GM12878 (cell line): ENCODE measurements at regions not wholly inside any gene's neighbourhood (a gene's known extent, or its start where the extent isn't known, plus 50 kb on each side); places are given as distances from the start of the nearest gene placed in this dataset.

ENCODE experiments used
- ASH2L ChIP-seq: fragments of 300-600, 200-600 bp; sonication (generic); IDR thresholded peaks from 2 replicates; pipeline ENCODE4 v1.6.1; 2017; ENCODE audit warnings: low read depth, mild to moderate bottlenecking, borderline replicate concordance
- BCLAF1 ChIP-seq: fragments of 450-650 bp; IDR thresholded peaks from 2 replicates; pipeline ENCODE4 v1.6.1; 2017; ENCODE audit warnings: antibody characterized with exemption, mild to moderate bottlenecking, moderate library complexity
- CHD4 ChIP-seq: fragments of 200-600 bp; sonication (generic); IDR thresholded peaks from 2 replicates; pipeline ENCODE4 v1.6.1; 2016; ENCODE audit warnings: mild to moderate bottlenecking
- CTCF ChIP-seq, 3 experiments: IDR thresholded peaks in 2 of 3; conservative IDR thresholded peaks in 1 of 3; 2 replicates each; pipeline ENCODE4 v1.5.1; 2011; ENCODE audit warnings: low read depth in 3 of 3, low read length in 3 of 3, mild to moderate bottlenecking in 3 of 3, control low read depth in 2 of 3, moderate library complexity in 2 of 3, inconsistent platforms in 1 of 3, mixed read lengths in 1 of 3; ENCODE audit not compliant: control insufficient read depth in 2 of 3, insufficient read depth in 1 of 3; ENCODE audit errors: extremely low read depth in 1 of 3
- FOXK2 ChIP-seq: fragments of 450-650 bp; IDR thresholded peaks from 2 replicates; pipeline ENCODE4 v1.6.1; 2017; ENCODE audit warnings: mild to moderate bottlenecking, moderate library complexity
- GABPA ChIP-seq: IDR thresholded peaks from 2 replicates; pipeline ENCODE4 v1.6.1; 2014; ENCODE audit warnings: antibody characterized with exemption, low read depth, mild to moderate bottlenecking, inconsistent platforms
- POLR2AphosphoS5 ChIP-seq: IDR thresholded peaks from 2 replicates; pipeline ENCODE4 v1.6.1; 2011; ENCODE audit warnings: mild to moderate bottlenecking, low read length, inconsistent platforms
- RELA ChIP-seq: fragments of 450-650 bp; IDR thresholded peaks from 2 replicates; pipeline ENCODE4 v1.8.0; 2014; ENCODE audit warnings: borderline replicate concordance; ENCODE audit not compliant: partially characterized antibody
- REST ChIP-seq: IDR thresholded peaks from 2 replicates; pipeline ENCODE4 v1.6.1; 2012; ENCODE audit warnings: mild to moderate bottlenecking, low read depth, low read length
- USF1 ChIP-seq: IDR thresholded peaks from 2 replicates; pipeline ENCODE4 v1.6.1; 2011; ENCODE audit warnings: borderline replicate concordance, low read depth, mild to moderate bottlenecking, moderate library complexity, mixed read lengths, low read length; ENCODE audit not compliant: insufficient read depth; ENCODE audit errors: extremely low read length
- ZBTB33 ChIP-seq: fragments of 450-650 bp; IDR thresholded peaks from 2 replicates; pipeline ENCODE4 v1.6.1; 2017; ENCODE audit warnings: mild to moderate bottlenecking
- ZNF274 ChIP-seq: IDR thresholded peaks from one replicate; pipeline ENCODE4 v1.8.0; 2011; ENCODE audit not compliant: insufficient read length, insufficient read depth
- ZSCAN29 ChIP-seq: fragments of 450-650 bp; IDR thresholded peaks from 2 replicates; pipeline ENCODE4 v1.6.1; 2017; ENCODE audit warnings: mild to moderate bottlenecking, moderate library complexity

- TF ChIP-seq ZNF274 (no peak), USF1 (no peak), CHD4 (no peak), REST (no peak), CTCF (IDR thresholded peaks at IDR 0.05 in 2 of 3, conservative IDR thresholded peaks at IDR 0.05 in 1 of 3; ENCODE audit: control insufficient read depth in 2 of 3, extremely low read depth in 1 of 3, insufficient read depth in 1 of 3, low read depth in 3 of 3, low read length in 3 of 3) (no peak), POLR2AphosphoS5 (no peak), ASH2L (no peak), BCLAF1 (no peak), RELA (no peak), GABPA (no peak), FOXK2 (no peak), ZBTB33 (no peak), ZSCAN29 (no peak)
These were observed 112.3 kb upstream of the RAD23B start for GRCh38 chr9:107170801-107171200.
